Body of pancreas (tissue), 4 donors: ENCODE measurements at regions not wholly inside any gene's neighbourhood (a gene's known extent, or its start where the extent isn't known, plus 50 kb on each side); places are given as distances from the start of the nearest gene placed in this dataset.

Experiments used
- ATAC-seq: fragments of 150-250 bp; one replicate; pipeline ENCODE4 v1.9.1; 2016
- DNase-seq, 4 donors: peaks; one replicate each; pipeline ENCODE4 v3.0.0-alpha.2; 2019
- H3K27ac ChIP-seq, 4 donors: fragments of 200-600 bp; sonication (generic); 1 replicate in 3 of 4; 2 replicates in 1 of 4; pipeline versions ENCODE4 v1.5.1 to v1.6.1; 2016 to 2019; ENCODE audit warnings: mild to moderate bottlenecking in 1 of 4, mixed read lengths in 1 of 4, moderate library complexity in 1 of 4
- H3K27me3 ChIP-seq, 2 donors: fragments of 200-600 bp; sonication (generic); one replicate each; pipeline ENCODE4 v1.6.0; 2016; ENCODE audit warnings: mild to moderate bottlenecking in 1 of 2
- H3K36me3 ChIP-seq, 2 donors: fragments of 200-600 bp; sonication (generic); replicated peaks in 1 of 2; 2 replicates each; pipeline ENCODE4 v1.5.1; 2016; ENCODE audit warnings: low read depth in 2 of 2; ENCODE audit not compliant: insufficient read depth in 1 of 2
- H3K4me1 ChIP-seq: fragments of 200-600 bp; sonication (generic); one replicate; pipeline ENCODE4 v1.6.0; 2016
- H3K4me3 ChIP-seq, 2 donors: fragments of 200-600 bp; sonication (generic); 1 replicate in 1 of 2; 2 replicates in 1 of 2; pipeline ENCODE4 v1.5.1; 2016 to 2019
- H3K9me3 ChIP-seq, 3 donors: fragments of 200-600 bp; sonication (generic); 1 replicate in 2 of 3; 2 replicates in 1 of 3; pipeline ENCODE4 v1.5.1; 2016
- CTCF ChIP-seq, 7 experiments: fragments of 450-650 bp in 4 of 7; fragments of 200-600 bp in 3 of 7; sonication (generic) in 3 of 7; IDR thresholded peaks; one replicate each; pipeline ENCODE4 v1.5.1; 2016 to 2019; ENCODE audit warnings: antibody characterized with exemption in 7 of 7
- POLR2A ChIP-seq, 3 donors: fragments of 450-650 bp; IDR thresholded peaks; one replicate each; pipeline ENCODE4 v1.6.1; 2016; ENCODE audit warnings: antibody characterized with exemption in 3 of 3, mild to moderate bottlenecking in 2 of 3
- WGBS, 2 donors: methylation state at CpG; one replicate each; pipeline ENCODE4 v1.1.5; 2017; 5-methylcytosine and 5-hydroxymethylcytosine counted together
- intact Hi-C: fragments of 100-400 bp; cut with DNase I; formaldehyde crosslinking; loops from one replicate; pipeline ENCODE4 v1.15.1; 2023

- TF ChIP-seq CTCF (IDR thresholded peaks at IDR 0.05) = peak in 2 of 7 experiments; percentile 1 to 11
- no peak for TF ChIP-seq POLR2A (IDR thresholded peaks at IDR 0.05)
- intact Hi-C loops = no loop called here
- DNase-seq (no peak), ATAC-seq (peak; percentile 62)
- no peaks in the 10 kb centered on the region for H3K27me3 ChIP-seq
- peak overlapping the region in 3 of 4 donors; percentile 42 to 69 (median 65) for H3K27ac ChIP-seq
- WGBS, 2 donors = 36 to 44% methylated on average over 6 of the region's 6 CpGs
- no peak overlapping the region for H3K4me3 ChIP-seq
- no peaks in the 10 kb centered on the region for H3K9me3 ChIP-seq
- H3K4me1 ChIP-seq = peaks cover 24% of the 10 kb centered on the region
- no peaks in the 10 kb centered on the region for H3K36me3 ChIP-seq
Observed at GRCh38 chr20:11217326-11218172, 543.8 kb upstream of the JAG1 start.

- DNase-seq = no peak
- H3K27me3 ChIP-seq = no peaks in the 10 kb centered on the region
- peaks cover 24% of the 10 kb centered on the region for H3K4me1 ChIP-seq
- intact Hi-C loops = no loop called here
- TF ChIP-seq CTCF (IDR thresholded peaks at IDR 0.05) (no peak), POLR2A (IDR thresholded peaks at IDR 0.05) (no peak)
- H3K9me3 ChIP-seq = no peaks in the 10 kb centered on the region
- H3K4me3 ChIP-seq = no peak overlapping the region
- 31 to 38% methylated on average over 2 of the region's 2 CpGs for WGBS, 2 donors
- H3K36me3 ChIP-seq = no peaks in the 10 kb centered on the region
- H3K27ac ChIP-seq = peak overlapping the region in 2 of 4 donors; percentile 9 to 69
- ATAC-seq = no peak
Observed at GRCh38 chr20:11218173-11218680, 544.4 kb upstream of the JAG1 start.

- H3K27me3 ChIP-seq = no peaks in the 10 kb centered on the region
- H3K4me1 ChIP-seq = peaks cover 24% of the 10 kb centered on the region
- ATAC-seq (no peak), DNase-seq (no peak)
- H3K27ac ChIP-seq = no peak overlapping the region
- intact Hi-C loops = no loop called here
- no peaks in the 10 kb centered on the region for H3K36me3 ChIP-seq
- H3K9me3 ChIP-seq = no peaks in the 10 kb centered on the region
- H3K4me3 ChIP-seq = no peak overlapping the region
- TF ChIP-seq CTCF (IDR thresholded peaks at IDR 0.05) (no peak), POLR2A (IDR thresholded peaks at IDR 0.05) (no peak)
- WGBS, 2 donors = 63 to 71% methylated on average over 3 of the region's 3 CpGs
Observed at GRCh38 chr20:11219192-11219591, 545.4 kb upstream of the JAG1 start.

- no peaks in the 10 kb centered on the region for H3K9me3 ChIP-seq
- ATAC-seq (no peak), DNase-seq (no peak)
- no peaks in the 10 kb centered on the region for H3K27me3 ChIP-seq
- no peaks in the 10 kb centered on the region for H3K36me3 ChIP-seq
- no peak overlapping the region for H3K4me3 ChIP-seq
- 39 to 57% methylated on average over 2 of the region's 2 CpGs for WGBS, 2 donors
- TF ChIP-seq CTCF (IDR thresholded peaks at IDR 0.05) (no peak), POLR2A (IDR thresholded peaks at IDR 0.05) (no peak)
- intact Hi-C loops = no loop called here
- peaks cover 24% of the 10 kb centered on the region for H3K4me1 ChIP-seq
- no peak overlapping the region for H3K27ac ChIP-seq
Observed at GRCh38 chr20:11221046-11221445, 547.2 kb upstream of the JAG1 start.
